Fibroblast of lung (primary cell): ENCODE measurements at regions not wholly inside any gene's neighbourhood (a gene's known extent, or its start where the extent isn't known, plus 50 kb on each side); places are given as distances from the start of the nearest gene placed in this dataset.
A peak's percentile ranks its signal among the peaks of the same experiment; 100 is the strongest.

Experiments
- DNase-seq, 2 donors: peaks; one replicate each; pipeline versions ENCODE4 v3.0.0 to v3.0.0-alpha.2; 2010; ENCODE audit warnings: low read depth in 2 of 2
- H2AFZ ChIP-seq: 2 replicates; pipeline ENCODE4 v1.5.1; 2012; ENCODE audit warnings: low read length, control low read depth, inconsistent platforms
- H3K27ac ChIP-seq: 2 replicates; pipeline ENCODE4 v1.5.1; 2011; ENCODE audit warnings: low read length, control low read depth; ENCODE audit not compliant: insufficient read depth
- H3K27me3 ChIP-seq: 2 replicates; pipeline ENCODE4 v1.5.1; 2011; ENCODE audit warnings: mild to moderate bottlenecking, low read length; ENCODE audit not compliant: control insufficient read depth, insufficient read depth
- H3K36me3 ChIP-seq: 2 replicates; pipeline ENCODE4 v1.5.1; 2011; ENCODE audit warnings: low read length; ENCODE audit not compliant: control insufficient read depth, insufficient read depth
- H3K4me1 ChIP-seq: 2 replicates; pipeline ENCODE4 v1.5.1; 2011; ENCODE audit warnings: low read length; ENCODE audit not compliant: control insufficient read depth, insufficient read depth; ENCODE audit errors: extremely low read depth
- H3K4me2 ChIP-seq: 2 replicates; pipeline ENCODE4 v1.5.1; 2011; ENCODE audit warnings: low read length, control low read depth; ENCODE audit not compliant: insufficient read depth; ENCODE audit errors: extremely low read depth
- H3K4me3 ChIP-seq, 4 experiments: fragments of 200-600 bp in 1 of 4; sonication (generic) in 1 of 4; replicated peaks in 1 of 4; 2 replicates each; pipeline ENCODE4 v1.5.1; 2011 to 2016; ENCODE audit warnings: low read length in 4 of 4, low read depth in 3 of 4, mild to moderate bottlenecking in 3 of 4, control low read depth in 2 of 4, inconsistent platforms in 1 of 4, mixed read lengths in 1 of 4; ENCODE audit not compliant: insufficient read depth in 1 of 4; ENCODE audit errors: control extremely low read depth in 1 of 4
- H3K79me2 ChIP-seq: 2 replicates; pipeline ENCODE4 v1.5.1; 2012; ENCODE audit warnings: mild to moderate bottlenecking, low read length, inconsistent platforms; ENCODE audit not compliant: control insufficient read depth, insufficient read depth
- H3K9ac ChIP-seq: 2 replicates; pipeline ENCODE4 v1.5.1; 2011; ENCODE audit warnings: mild to moderate bottlenecking, low read length, control low read depth; ENCODE audit not compliant: insufficient read depth
- H3K9me3 ChIP-seq: 2 replicates; pipeline ENCODE4 v1.5.1; 2012; ENCODE audit warnings: low read depth, low read length; ENCODE audit not compliant: control insufficient read depth, insufficient read depth
- H4K20me1 ChIP-seq: 2 replicates; pipeline ENCODE4 v1.5.1; 2011; ENCODE audit warnings: low read length; ENCODE audit not compliant: control insufficient read depth, insufficient read depth; ENCODE audit errors: extremely low read depth
- EZH2 ChIP-seq: IDR thresholded peaks from 2 replicates; pipeline ENCODE4 v1.5.1; 2012; ENCODE audit warnings: low read length, control low read depth, mild to moderate bottlenecking; ENCODE audit errors: missing control alignments
- TF ChIP-seq, protein P1 (sequence below), 2 donors: IDR thresholded peaks in 1 of 2; conservative IDR thresholded peaks in 1 of 2; 1 replicate in 1 of 2; 2 replicates in 1 of 2; pipeline ENCODE4 v1.5.1; 2011 to 2012; ENCODE audit warnings: low read length in 2 of 2, control low read depth in 1 of 2, inconsistent platforms in 1 of 2, low read depth in 1 of 2, mild to moderate bottlenecking in 1 of 2

DNA sequence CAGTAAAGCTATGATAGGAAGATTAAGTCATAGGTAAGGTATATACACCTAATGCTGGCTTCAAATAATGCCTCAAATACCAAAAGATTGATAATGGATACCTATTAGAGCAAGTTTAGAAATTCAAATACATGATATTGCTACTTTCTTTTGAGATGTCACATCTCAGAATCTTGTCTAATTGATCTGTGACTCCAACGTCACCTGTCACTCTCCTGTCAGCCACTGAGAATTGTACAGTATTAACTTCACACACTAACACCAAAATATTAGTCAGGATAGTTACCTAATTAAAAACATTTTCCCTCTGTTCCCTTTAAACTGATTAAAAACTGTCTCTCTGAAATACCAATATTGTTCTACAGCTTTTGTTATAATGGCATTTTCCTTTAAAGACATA lies 575.5 kb upstream of the ID4 start:
- H2AFZ ChIP-seq: no peak overlapping the region
- H3K79me2 ChIP-seq: no peaks in the 10 kb centered on the region
- no peak overlapping the region for H3K27ac ChIP-seq
- no peak overlapping the region for H3K4me3 ChIP-seq
- no peaks in the 10 kb centered on the region for H4K20me1 ChIP-seq
- DNase-seq: no peak
- no peaks in the 10 kb centered on the region for H3K4me1 ChIP-seq
- TF ChIP-seq EZH2: no peak
- TF ChIP-seq, protein P1, sequence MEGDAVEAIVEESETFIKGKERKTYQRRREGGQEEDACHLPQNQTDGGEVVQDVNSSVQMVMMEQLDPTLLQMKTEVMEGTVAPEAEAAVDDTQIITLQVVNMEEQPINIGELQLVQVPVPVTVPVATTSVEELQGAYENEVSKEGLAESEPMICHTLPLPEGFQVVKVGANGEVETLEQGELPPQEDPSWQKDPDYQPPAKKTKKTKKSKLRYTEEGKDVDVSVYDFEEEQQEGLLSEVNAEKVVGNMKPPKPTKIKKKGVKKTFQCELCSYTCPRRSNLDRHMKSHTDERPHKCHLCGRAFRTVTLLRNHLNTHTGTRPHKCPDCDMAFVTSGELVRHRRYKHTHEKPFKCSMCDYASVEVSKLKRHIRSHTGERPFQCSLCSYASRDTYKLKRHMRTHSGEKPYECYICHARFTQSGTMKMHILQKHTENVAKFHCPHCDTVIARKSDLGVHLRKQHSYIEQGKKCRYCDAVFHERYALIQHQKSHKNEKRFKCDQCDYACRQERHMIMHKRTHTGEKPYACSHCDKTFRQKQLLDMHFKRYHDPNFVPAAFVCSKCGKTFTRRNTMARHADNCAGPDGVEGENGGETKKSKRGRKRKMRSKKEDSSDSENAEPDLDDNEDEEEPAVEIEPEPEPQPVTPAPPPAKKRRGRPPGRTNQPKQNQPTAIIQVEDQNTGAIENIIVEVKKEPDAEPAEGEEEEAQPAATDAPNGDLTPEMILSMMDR (conservative IDR thresholded peaks at IDR 0.05 in 1 of 2, IDR thresholded peaks at IDR 0.05 in 1 of 2; ENCODE audit: low read depth in 1 of 2, low read length in 2 of 2): no peak
- no peak overlapping the region for H3K9ac ChIP-seq
- no peaks in the 10 kb centered on the region for H3K36me3 ChIP-seq
- H3K27me3 ChIP-seq: no peaks in the 10 kb centered on the region
- no peak overlapping the region for H3K4me2 ChIP-seq
- H3K9me3 ChIP-seq: no peaks in the 10 kb centered on the region

- H3K4me3 ChIP-seq: no peak overlapping the region
- TF ChIP-seq, protein P1 (conservative IDR thresholded peaks at IDR 0.05 in 1 of 2, IDR thresholded peaks at IDR 0.05 in 1 of 2; ENCODE audit: low read depth in 1 of 2, low read length in 2 of 2): no peak
- no peak for TF ChIP-seq EZH2
These were observed 569.1 kb upstream of the ID4 start for GRCh38 chr6:19268117-19268516.

GRCh38 chr6:19268718-19269117 lies 568.5 kb upstream of the ID4 start:
- H3K4me1 ChIP-seq: no peaks in the 10 kb centered on the region
- TF ChIP-seq EZH2: no peak
- DNase-seq: no peak
- H2AFZ ChIP-seq: no peak overlapping the region
- H3K79me2 ChIP-seq: no peaks in the 10 kb centered on the region
- no peaks in the 10 kb centered on the region for H3K9me3 ChIP-seq
- H3K36me3 ChIP-seq: no peaks in the 10 kb centered on the region
- no peak overlapping the region for H3K27ac ChIP-seq
- no peak overlapping the region for H3K4me2 ChIP-seq
- no peak overlapping the region for H3K4me3 ChIP-seq
- H3K27me3 ChIP-seq: no peaks in the 10 kb centered on the region
- H3K9ac ChIP-seq: no peak overlapping the region
- no peaks in the 10 kb centered on the region for H4K20me1 ChIP-seq

More at GRCh38 chr6:19268117-19268516, 569.1 kb upstream of the ID4 start:
- Histone ChIP-seq H3K9me3 (no peaks in the 10 kb centered on the region), H2AFZ (no peak overlapping the region), H3K9ac (no peak overlapping the region), H3K4me1 (no peaks in the 10 kb centered on the region), H3K27ac (no peak overlapping the region), H3K79me2 (no peaks in the 10 kb centered on the region), H4K20me1 (no peaks in the 10 kb centered on the region), H3K36me3 (no peaks in the 10 kb centered on the region), H3K27me3 (no peaks in the 10 kb centered on the region), H3K4me2 (no peak overlapping the region)
- DNase-seq: peak in 1 of 2 donors; percentile 14
